GM19328 (cell line): ENCODE measurements at regions not wholly inside any gene's neighbourhood (a gene's known extent, or its start where the extent isn't known, plus 50 kb on each side); places are given as distances from the start of the nearest gene placed in this dataset.

Source experiments
- ATAC-seq: cut with Tn5 transposase; IDR thresholded peaks from one replicate; pipeline ENCODE4 v1.9.1; 2021; ENCODE audit warnings: mild to moderate bottlenecking, moderate library complexity; ENCODE audit not compliant: unreplicated experiment

DNA sequence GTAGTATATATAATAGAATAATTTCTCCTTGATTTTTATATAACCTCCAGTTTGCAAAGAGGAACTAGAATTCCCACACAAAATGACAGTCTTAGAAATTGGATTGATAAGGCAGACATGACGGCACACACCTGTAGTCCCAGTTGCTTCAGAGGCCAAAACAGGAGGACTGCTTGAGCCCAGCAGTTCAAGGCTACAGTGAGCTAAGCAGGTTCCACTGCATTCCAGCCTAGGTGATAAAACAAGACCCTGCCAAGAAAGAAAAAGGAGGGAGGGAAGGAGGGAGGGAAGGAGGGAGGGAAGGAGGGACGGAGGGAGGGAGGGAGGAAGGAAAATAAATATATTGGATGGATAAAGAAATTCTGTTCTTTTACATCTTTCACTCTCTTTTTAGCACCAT, 77.6 kb upstream of the SASH1 start:
- ATAC-seq, result no peak

DNA sequence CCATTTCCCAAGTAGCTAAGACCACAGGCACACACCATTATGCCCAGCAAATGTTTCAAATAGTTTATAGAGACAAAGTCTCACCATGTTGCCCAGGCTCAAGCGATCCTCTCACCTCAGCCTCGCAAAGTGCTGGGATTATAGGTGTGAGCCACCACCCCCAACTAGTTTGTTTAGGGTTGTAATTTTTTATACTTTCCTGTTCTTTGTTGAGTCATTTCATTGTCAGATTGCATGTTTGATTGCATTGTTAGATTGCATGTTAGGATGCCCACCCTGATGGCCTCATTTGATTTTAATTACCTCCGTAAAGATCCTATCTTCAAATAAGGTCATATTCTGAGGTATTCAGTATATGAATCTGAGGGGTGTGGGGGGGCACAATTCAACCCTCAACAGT, 73.3 kb upstream of the SASH1 start:
- no peak for ATAC-seq

DNA sequence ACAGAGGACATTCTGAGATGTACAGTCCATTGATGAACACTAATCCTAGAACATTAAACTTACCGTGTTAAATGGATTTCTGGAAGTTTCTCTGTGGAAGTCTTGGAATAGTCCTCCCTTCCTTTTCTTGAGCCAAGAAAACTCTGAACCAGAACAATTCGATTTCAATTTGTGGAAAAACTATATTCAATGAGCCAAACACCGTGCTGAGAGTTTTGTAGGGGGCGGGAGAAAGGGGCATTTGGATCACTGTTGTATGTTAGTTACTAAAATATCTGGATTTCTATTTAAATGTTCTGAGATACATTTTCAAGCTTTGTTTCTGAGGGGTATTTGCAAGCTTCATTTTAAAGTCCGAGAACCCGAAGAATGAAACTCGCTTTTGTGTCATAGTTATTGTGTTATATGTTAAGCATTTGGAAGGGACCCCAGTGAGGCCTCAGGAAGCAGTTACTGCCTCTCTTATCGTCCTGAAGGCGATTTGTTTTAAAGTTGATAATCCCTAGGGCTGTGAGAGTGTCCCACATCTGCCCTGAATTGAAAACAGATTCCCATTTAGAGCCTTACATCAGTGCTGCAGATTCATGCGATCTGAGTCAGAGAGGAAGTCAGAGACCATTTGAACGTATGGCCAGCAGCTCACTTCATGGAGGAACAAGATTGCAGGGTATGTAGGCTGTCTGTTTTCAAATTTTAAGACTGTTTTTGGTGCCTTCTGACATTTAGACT, 70.8 kb upstream of the SASH1 start:
- ATAC-seq, result no peak

- no peak for ATAC-seq
Observed at GRCh38 chr6:148272597-148272996, 70.0 kb upstream of the SASH1 start.

DNA sequence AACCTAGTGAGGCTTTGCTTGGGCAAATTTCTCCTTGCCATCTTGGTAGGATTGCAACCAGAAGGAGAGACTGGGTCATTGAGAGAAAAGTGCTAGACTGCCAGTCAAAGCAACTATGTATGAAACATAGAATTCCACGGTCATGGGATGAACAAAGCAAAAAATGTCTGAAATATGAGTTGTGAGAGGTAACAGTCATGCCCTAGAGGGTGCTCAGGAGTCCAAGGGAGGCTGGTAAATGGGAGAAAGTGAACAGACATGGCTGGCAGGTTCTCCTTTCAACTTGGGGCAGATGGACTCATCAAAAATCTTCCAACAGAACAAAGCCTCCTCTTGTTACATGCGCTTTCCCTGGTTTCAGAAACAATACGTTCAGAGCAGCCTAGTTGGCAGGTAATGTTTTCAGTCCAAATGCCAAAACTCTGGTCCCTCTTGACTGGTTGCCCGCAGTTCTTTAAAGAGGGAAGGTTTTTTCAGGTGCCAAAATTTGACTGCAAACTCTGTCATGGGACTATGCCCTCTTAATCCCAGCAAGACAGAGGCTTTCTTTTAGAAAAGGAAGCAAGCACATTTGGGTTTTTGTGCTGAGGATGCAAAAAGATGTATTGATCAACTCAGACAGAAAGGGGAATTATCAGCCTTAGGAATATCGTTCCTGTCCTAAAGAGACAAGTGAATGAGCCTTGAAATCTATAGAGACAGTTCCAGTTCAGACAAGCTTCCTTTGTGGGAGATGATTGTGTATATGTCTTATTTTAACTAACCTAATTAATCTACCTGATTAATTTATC, 68.5 kb upstream of the SASH1 start:
- ATAC-seq, result no peak

- ATAC-seq, result no peak
Observed at GRCh38 chr6:148274809-148275208, 67.8 kb upstream of the SASH1 start.

GRCh38 chr6:148285205-148285604, 57.4 kb upstream of the SASH1 start:
- no peak for ATAC-seq

- no peak for ATAC-seq
Observed at GRCh38 chr6:148286563-148286962, 56.1 kb upstream of the SASH1 start.

DNA sequence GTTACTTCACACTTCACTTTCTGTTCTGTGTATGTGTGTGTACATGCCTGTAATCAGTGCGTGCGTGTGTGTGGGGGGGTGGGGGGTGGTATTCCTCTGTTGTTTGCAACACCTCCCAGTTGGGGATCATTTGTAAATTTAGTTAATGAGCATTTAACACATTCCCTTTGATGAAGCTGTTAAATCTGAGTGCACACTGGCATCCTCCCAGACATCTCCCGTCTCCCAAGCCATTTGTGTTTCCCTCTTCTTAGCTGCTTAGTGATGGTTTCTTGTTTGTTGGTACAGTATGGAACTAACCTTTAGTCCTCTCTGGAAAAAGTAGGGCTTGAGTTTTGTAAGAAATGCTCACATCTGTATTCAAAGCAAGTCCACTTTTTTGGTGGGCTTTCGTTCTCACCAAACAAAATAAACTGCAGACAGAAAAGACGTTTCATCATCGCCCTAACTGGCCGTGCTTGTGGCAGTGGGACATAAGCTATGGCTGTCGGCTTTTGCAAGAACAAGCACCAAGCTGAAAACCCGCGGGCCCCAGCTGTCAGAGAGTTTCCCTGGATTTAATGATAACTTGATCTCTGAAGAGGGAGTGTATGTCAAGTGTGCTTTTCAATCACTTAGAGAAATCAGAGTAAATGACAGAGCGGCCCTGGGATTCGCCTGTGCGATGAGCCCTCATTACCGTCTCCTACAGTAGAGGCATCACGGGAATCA, 54.9 kb upstream of the SASH1 start:
- ATAC-seq, result no peak

DNA sequence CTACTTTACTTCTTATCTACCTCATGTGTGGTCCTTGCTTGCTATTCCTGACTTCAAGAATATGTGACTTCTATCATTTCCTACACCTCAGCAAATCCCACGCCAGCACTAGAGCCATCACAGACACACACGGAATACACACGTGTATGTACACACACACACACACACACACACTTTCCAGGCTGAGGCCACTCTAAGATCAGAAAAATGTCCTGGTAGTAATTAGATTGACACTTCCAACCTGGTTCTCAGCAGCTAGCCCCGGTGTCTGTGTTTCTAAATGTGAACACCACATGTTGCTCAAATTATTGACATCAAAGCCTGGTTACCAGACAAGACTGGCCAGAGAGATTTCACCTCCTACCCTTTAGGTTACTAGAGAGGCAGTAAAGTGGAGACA, 54.1 kb upstream of the SASH1 start:
- no peak for ATAC-seq

DNA sequence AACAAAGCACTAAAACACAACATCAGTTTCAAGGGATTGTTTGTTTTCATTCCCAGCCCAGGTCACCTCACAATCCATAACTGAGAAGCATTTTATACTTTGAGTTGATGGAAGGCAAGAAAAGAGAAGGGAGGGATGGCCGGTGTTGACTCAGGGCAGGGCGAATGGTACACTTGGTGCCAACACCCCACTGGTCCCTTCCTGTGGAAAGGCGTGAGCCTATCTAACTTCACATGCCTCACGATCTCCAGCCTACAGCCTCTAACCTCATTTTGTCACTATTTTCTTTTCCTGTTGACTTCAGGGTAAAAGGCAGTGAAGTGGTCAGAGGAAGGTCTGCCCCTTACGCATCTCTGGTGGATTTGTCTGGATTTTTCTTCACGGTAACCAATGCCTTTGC, 53.5 kb upstream of the SASH1 start:
- ATAC-seq, result no peak

DNA sequence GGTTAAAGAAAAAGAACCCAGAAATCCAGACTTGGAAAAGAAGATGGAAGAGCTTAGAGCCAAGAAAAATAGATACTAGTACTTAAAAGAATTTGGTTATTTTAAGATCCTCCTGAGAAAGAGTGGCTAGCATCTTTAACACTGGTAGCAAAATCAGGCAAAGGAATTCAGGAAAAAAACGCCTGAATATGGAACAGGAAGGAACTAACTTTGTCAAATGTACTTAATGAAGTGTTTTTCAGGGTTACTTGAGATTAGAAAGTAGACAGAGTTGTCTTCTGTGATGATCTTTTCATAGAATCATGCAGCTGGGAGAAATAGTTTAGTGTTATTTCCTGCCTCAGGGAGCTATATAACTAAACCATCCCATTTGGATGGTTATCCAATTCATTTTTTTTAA, 50.8 kb upstream of the SASH1 start:
- no peak for ATAC-seq
